Activated CD4-positive, alpha-beta T cell treated with anti-CD3 and anti-CD28 coated beads, Interleukin-2, amount 50 U/mL, for 48 hours (primary cell): ENCODE measurements at regions not wholly inside any gene's neighbourhood (a gene's known extent, or its start where the extent isn't known, plus 50 kb on each side); places are given as distances from the start of the nearest gene placed in this dataset.

Experiments
- DNase-seq, 2 experiments: peaks; one replicate each; pipeline ENCODE4 v3.0.0-alpha.2; 2020

GRCh38 chr12:111173391-111173790 lies 195.5 kb downstream of the PHETA1 start:
- DNase-seq: no peak

- no peak for DNase-seq
Measured at GRCh38 chr12:111172786-111173185, 196.1 kb downstream of the PHETA1 start.

- DNase-seq: no peak
Measured at GRCh38 chr12:111171832-111172231, 197.1 kb downstream of the PHETA1 start.

GRCh38 chr12:111171345-111171744 lies 197.6 kb downstream of the PHETA1 start:
- no peak for DNase-seq

- no peak for DNase-seq
Measured at GRCh38 chr12:111170543-111170942, 198.4 kb downstream of the PHETA1 start.

GRCh38 chr12:111169456-111169855 lies 199.4 kb downstream of the PHETA1 start:
- DNase-seq: no peak

GRCh38 chr12:111169032-111169431 lies 199.9 kb downstream of the PHETA1 start:
- no peak for DNase-seq

GRCh38 chr12:111168009-111168900 lies 200.6 kb downstream of the PHETA1 start:
- no peak for DNase-seq

GRCh38 chr12:111166779-111167540 lies 201.9 kb downstream of the PHETA1 start:
- DNase-seq: no peak

GRCh38 chr12:111164833-111165525 lies 203.9 kb downstream of the PHETA1 start:
- DNase-seq: no peak

GRCh38 chr12:111163422-111163821 lies 205.5 kb downstream of the PHETA1 start:
- DNase-seq: no peak

- no peak for DNase-seq
Measured at GRCh38 chr12:111161898-111162297, 207.0 kb downstream of the PHETA1 start.

- DNase-seq: no peak
Measured at GRCh38 chr12:111160350-111161241, 208.3 kb downstream of the PHETA1 start.

GRCh38 chr12:111158992-111159391 lies 209.9 kb downstream of the PHETA1 start:
- no peak for DNase-seq

GRCh38 chr12:111157486-111157885 lies 211.4 kb downstream of the PHETA1 start:
- no peak for DNase-seq

- DNase-seq: no peak
Measured at GRCh38 chr12:111156304-111156703, 212.6 kb downstream of the PHETA1 start.

GRCh38 chr12:111155521-111155920 lies 213.4 kb downstream of the PHETA1 start:
- DNase-seq: no peak

- DNase-seq: no peak
Measured at GRCh38 chr12:111155020-111155419, 213.9 kb downstream of the PHETA1 start.

- no peak for DNase-seq
Measured at GRCh38 chr12:111154147-111154834, 214.6 kb downstream of the PHETA1 start.

GRCh38 chr12:111152561-111152960 lies 216.3 kb downstream of the PHETA1 start:
- no peak for DNase-seq
